Right lobe of liver (tissue), 4 donors: ENCODE measurements at regions not wholly inside any gene's neighbourhood (a gene's known extent, or its start where the extent isn't known, plus 50 kb on each side); places are given as distances from the start of the nearest gene placed in this dataset.

ENCODE experiments used
- POLR2A ChIP-seq: fragments of 450-650 bp; IDR thresholded peaks from one replicate; pipeline ENCODE4 v1.6.1; 2017; ENCODE audit warnings: antibody characterized with exemption, mild to moderate bottlenecking
- TF ChIP-seq, protein P1 (sequence below), 4 donors: fragments of 200-600 bp in 3 of 4; fragments of 450-650 bp in 1 of 4; IDR thresholded peaks; one replicate each; pipeline versions ENCODE4 v1.5.1 to v1.8.0; 2016 to 2022; ENCODE audit warnings: antibody characterized with exemption in 4 of 4, mild to moderate bottlenecking in 2 of 4
- donor health status: DM: no; HTN: no; CAD: no.
- donor health status: DM: no; HTN: no; CAD: no.
- donor health status: DM: no; HTN: yes; CAD: no.

DNA sequence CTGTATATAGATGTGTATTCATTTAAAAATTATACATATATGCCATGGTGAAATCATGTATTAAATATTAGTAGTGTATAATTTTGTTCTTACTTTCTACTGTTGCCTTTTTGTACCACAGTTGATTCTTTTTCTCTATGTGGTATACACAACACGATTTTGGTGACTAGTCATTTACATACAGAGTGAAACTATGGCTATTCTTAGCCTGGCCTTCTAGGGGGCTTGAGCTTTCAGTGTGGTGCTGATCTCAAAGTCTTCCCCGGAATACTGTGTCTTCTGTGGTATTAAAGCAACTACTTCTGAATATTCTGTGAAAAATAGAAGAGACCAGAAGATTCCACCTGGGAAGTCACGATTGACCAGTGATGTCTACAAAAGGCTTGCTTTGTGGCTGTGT, 301.9 kb downstream of the UTRN start:
- no peak for TF ChIP-seq POLR2A
- TF ChIP-seq, protein P1, sequence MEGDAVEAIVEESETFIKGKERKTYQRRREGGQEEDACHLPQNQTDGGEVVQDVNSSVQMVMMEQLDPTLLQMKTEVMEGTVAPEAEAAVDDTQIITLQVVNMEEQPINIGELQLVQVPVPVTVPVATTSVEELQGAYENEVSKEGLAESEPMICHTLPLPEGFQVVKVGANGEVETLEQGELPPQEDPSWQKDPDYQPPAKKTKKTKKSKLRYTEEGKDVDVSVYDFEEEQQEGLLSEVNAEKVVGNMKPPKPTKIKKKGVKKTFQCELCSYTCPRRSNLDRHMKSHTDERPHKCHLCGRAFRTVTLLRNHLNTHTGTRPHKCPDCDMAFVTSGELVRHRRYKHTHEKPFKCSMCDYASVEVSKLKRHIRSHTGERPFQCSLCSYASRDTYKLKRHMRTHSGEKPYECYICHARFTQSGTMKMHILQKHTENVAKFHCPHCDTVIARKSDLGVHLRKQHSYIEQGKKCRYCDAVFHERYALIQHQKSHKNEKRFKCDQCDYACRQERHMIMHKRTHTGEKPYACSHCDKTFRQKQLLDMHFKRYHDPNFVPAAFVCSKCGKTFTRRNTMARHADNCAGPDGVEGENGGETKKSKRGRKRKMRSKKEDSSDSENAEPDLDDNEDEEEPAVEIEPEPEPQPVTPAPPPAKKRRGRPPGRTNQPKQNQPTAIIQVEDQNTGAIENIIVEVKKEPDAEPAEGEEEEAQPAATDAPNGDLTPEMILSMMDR (IDR thresholded peaks at IDR 0.05) = no peak
